Stomach (tissue), 4 donors: ENCODE measurements at regions not wholly inside any gene's neighbourhood (a gene's known extent, or its start where the extent isn't known, plus 50 kb on each side); places are given as distances from the start of the nearest gene placed in this dataset.

Experiments
- POLR2AphosphoS5 ChIP-seq, 3 donors: sonication (generic); formaldehyde crosslinking; IDR thresholded peaks; one replicate each; pipeline ENCODE4 v1.6.1; 2016; ENCODE audit warnings: antibody characterized with exemption in 3 of 3
- TF ChIP-seq, protein P1 (sequence below), 7 experiments: fragments of 450-650 bp in 4 of 7; fragments of 200-600 bp in 3 of 7; sonication (generic) in 3 of 7; IDR thresholded peaks; one replicate each; pipeline ENCODE4 v1.5.1; 2016 to 2019; ENCODE audit warnings: antibody characterized with exemption in 7 of 7, control low read depth in 2 of 7, mild to moderate bottlenecking in 1 of 7

DNA sequence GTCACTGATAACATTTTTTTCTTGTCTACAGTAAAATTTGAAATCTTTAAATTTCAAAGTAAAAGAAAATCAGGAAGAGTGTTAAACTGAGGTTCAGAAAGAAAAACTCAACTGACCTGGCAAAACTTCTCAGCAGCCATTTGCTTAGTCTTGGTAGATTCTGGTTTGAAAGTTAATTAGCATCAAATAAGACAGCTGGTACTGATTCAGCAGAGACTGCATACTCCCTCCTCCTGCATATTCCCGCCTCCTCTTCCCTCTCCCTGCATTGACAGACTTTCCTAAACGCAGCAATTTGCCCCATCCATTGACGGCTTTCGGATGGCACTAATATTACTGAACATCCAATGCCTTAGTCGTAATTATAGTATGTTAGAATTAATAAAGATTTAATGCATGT, 520.8 kb downstream of the FLRT2 start:
- TF ChIP-seq, protein P1, sequence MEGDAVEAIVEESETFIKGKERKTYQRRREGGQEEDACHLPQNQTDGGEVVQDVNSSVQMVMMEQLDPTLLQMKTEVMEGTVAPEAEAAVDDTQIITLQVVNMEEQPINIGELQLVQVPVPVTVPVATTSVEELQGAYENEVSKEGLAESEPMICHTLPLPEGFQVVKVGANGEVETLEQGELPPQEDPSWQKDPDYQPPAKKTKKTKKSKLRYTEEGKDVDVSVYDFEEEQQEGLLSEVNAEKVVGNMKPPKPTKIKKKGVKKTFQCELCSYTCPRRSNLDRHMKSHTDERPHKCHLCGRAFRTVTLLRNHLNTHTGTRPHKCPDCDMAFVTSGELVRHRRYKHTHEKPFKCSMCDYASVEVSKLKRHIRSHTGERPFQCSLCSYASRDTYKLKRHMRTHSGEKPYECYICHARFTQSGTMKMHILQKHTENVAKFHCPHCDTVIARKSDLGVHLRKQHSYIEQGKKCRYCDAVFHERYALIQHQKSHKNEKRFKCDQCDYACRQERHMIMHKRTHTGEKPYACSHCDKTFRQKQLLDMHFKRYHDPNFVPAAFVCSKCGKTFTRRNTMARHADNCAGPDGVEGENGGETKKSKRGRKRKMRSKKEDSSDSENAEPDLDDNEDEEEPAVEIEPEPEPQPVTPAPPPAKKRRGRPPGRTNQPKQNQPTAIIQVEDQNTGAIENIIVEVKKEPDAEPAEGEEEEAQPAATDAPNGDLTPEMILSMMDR (IDR thresholded peaks at IDR 0.05): no peak
- TF ChIP-seq POLR2AphosphoS5 (IDR thresholded peaks at IDR 0.05): no peak
